IPS-20b (cell line): ENCODE measurements at regions not wholly inside any gene's neighbourhood (a gene's known extent, or its start where the extent isn't known, plus 50 kb on each side); places are given as distances from the start of the nearest gene placed in this dataset.

ENCODE experiments used
- H3K27ac ChIP-seq: one replicate; pipeline ENCODE4 v1.5.1; 2013; ENCODE audit warnings: low read length
- H3K27me3 ChIP-seq: 2 replicates; pipeline ENCODE4 v1.6.1; 2013; ENCODE audit warnings: mild to moderate bottlenecking, low read length, inconsistent platforms; ENCODE audit not compliant: insufficient read depth
- H3K36me3 ChIP-seq: 2 replicates; pipeline ENCODE4 v1.6.1; 2013; ENCODE audit warnings: low read depth, mild to moderate bottlenecking, inconsistent platforms, low read length, moderate library complexity; ENCODE audit not compliant: insufficient read depth
- H3K4me1 ChIP-seq: 2 replicates; pipeline ENCODE4 v1.6.1; 2013; ENCODE audit warnings: mild to moderate bottlenecking, control low read depth, inconsistent platforms, low read length, moderate library complexity; ENCODE audit not compliant: insufficient read depth
- H3K4me3 ChIP-seq: 2 replicates; pipeline ENCODE4 v1.5.1; 2013; ENCODE audit warnings: mild to moderate bottlenecking, low read length, inconsistent platforms
- H3K9ac ChIP-seq: 2 replicates; pipeline ENCODE4 v1.6.1; 2013; ENCODE audit warnings: low read depth, mild to moderate bottlenecking, inconsistent platforms, low read length, moderate library complexity
- H3K9me3 ChIP-seq: 2 replicates; pipeline ENCODE4 v1.6.1; 2013; ENCODE audit warnings: mild to moderate bottlenecking, low read depth, low read length, inconsistent platforms; ENCODE audit not compliant: insufficient read depth

DNA sequence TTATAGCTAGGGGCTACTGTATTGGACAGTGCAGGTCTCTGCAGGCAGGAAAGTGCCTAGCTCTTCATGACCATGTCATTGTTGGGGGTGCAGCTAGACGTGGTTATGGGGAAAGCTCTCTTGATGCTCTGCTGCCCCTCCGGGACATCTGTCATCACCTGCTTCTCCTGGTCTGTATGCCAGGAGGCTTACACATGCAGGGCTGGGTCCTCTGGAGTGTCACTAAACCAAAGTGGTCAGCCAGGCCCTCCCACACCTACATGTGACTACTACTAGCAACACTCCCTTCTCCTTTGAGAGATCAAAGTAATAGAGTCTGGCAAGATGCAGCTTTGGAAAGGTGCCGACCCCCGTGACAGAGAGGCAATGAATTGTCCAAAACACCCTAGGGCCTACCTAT is 98.5 kb downstream of the SST start:
- Histone ChIP-seq H3K9ac (no peak overlapping the region), H3K4me3 (no peak overlapping the region), H3K27ac (no peak overlapping the region), H3K36me3 (no peaks in the 10 kb centered on the region), H3K4me1 (peaks cover 16% of the 10 kb centered on the region), H3K9me3 (no peaks in the 10 kb centered on the region), H3K27me3 (no peaks in the 10 kb centered on the region)

DNA sequence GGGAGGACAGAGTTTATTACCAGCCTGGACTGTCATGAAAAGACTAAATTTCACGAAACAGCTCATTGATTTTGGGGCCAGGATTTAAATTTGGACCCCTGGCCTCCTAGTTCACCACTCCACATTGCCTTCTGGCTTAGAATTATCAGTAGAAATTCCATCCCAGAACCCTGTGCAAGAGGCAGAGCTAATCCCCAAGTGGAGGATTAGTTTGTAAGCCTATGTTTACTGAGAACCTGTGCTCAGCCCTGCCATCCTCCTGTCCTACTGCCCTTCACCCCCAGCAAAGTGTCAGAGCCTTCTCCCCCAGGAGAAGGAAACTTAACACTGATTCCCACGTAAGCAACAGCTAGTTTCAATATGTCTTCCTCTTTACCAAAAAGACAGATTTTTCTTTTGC is 99.4 kb downstream of the SST start:
- H3K4me1 ChIP-seq: peaks cover 16% of the 10 kb centered on the region
- H3K9me3 ChIP-seq: no peaks in the 10 kb centered on the region
- H3K36me3 ChIP-seq: no peaks in the 10 kb centered on the region
- no peak overlapping the region for H3K4me3 ChIP-seq
- H3K27ac ChIP-seq: no peak overlapping the region
- no peak overlapping the region for H3K9ac ChIP-seq
- H3K27me3 ChIP-seq: no peaks in the 10 kb centered on the region

DNA sequence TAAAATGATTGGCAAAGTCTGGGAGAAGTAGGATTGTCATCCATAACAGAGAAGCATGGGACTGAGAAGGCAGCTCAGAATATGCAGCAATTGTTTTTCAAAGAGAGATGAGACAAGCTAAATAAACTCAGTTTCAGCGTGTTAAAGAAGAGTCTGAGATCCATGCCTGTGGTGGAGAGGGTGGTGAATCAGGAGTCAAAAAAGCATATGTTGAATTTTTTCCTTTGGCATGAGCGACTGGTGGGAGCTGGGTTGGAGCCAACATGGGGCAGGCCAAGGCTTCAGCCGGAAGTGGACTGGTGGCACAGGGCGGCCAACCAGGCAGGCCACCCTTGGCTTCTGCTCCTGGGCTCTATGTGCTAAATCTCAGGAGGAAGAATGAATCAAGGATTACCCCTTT is 102.0 kb downstream of the SST start:
- Histone ChIP-seq H3K27me3 (no peaks in the 10 kb centered on the region), H3K4me3 (no peak overlapping the region)

GRCh38 chr3:187567661-187568121 is 102.5 kb downstream of the SST start:
- Histone ChIP-seq H3K27me3 (no peaks in the 10 kb centered on the region), H3K36me3 (no peaks in the 10 kb centered on the region), H3K27ac (no peak overlapping the region), H3K4me1 (peaks cover 16% of the 10 kb centered on the region), H3K9ac (no peak overlapping the region), H3K9me3 (no peaks in the 10 kb centered on the region), H3K4me3 (no peak overlapping the region)

More for the DNA sequence above, 102.0 kb downstream of the SST start:
- no peaks in the 10 kb centered on the region for H3K36me3 ChIP-seq
- H3K9me3 ChIP-seq: no peaks in the 10 kb centered on the region
- H3K27ac ChIP-seq: no peak overlapping the region
- H3K4me1 ChIP-seq: peaks cover 16% of the 10 kb centered on the region
- H3K9ac ChIP-seq: no peak overlapping the region

GRCh38 chr3:187567021-187567420 is 103.2 kb downstream of the SST start:
- no peak overlapping the region for H3K9ac ChIP-seq
- H3K27me3 ChIP-seq: no peaks in the 10 kb centered on the region
- no peaks in the 10 kb centered on the region for H3K36me3 ChIP-seq
- H3K4me1 ChIP-seq: peaks cover 16% of the 10 kb centered on the region
- H3K9me3 ChIP-seq: no peaks in the 10 kb centered on the region
- no peak overlapping the region for H3K4me3 ChIP-seq
- no peak overlapping the region for H3K27ac ChIP-seq

DNA sequence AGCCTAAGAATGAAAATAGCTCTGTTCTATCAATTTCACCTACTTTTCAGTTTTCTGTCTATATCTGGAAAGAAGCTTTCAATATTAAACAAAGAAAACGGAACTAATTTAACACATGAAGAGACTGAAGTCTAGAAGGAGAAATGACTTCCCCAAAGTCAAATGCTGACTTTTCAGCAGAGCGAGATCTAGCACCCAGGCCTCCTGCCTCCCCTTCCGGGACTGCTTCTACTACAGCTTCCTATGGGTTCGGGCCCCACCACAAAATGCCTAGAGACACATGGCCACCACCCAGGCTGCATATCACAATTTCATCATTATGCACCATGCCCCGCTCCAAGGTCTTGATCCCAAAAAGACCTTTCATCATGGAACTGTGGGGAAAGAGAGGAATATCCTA is 104.5 kb downstream of the SST start:
- H3K4me3 ChIP-seq: no peak overlapping the region

GRCh38 chr3:187558990-187559389 is 111.2 kb downstream of the SST start:
- no peaks in the 10 kb centered on the region for H3K9me3 ChIP-seq
- H3K27ac ChIP-seq: no peak overlapping the region
- H3K36me3 ChIP-seq: no peaks in the 10 kb centered on the region
- H3K4me1 ChIP-seq: no peaks in the 10 kb centered on the region
- H3K27me3 ChIP-seq: no peaks in the 10 kb centered on the region
- H3K4me3 ChIP-seq: no peak overlapping the region
- H3K9ac ChIP-seq: no peak overlapping the region

More for the DNA sequence above, 104.5 kb downstream of the SST start:
- Histone ChIP-seq H3K27me3 (no peaks in the 10 kb centered on the region), H3K36me3 (no peaks in the 10 kb centered on the region), H3K9ac (no peak overlapping the region), H3K4me1 (peaks cover 16% of the 10 kb centered on the region), H3K9me3 (no peaks in the 10 kb centered on the region), H3K27ac (no peak overlapping the region)

- H3K9me3 ChIP-seq: no peaks in the 10 kb centered on the region
- no peak overlapping the region for H3K4me3 ChIP-seq
- H3K9ac ChIP-seq: no peak overlapping the region
- no peaks in the 10 kb centered on the region for H3K4me1 ChIP-seq
- H3K27me3 ChIP-seq: no peaks in the 10 kb centered on the region
- H3K27ac ChIP-seq: no peak overlapping the region
- H3K36me3 ChIP-seq: no peaks in the 10 kb centered on the region
These were observed 118.8 kb downstream of the SST start for GRCh38 chr3:187551416-187551815.

- no peak overlapping the region for H3K27ac ChIP-seq
- H3K9me3 ChIP-seq: no peaks in the 10 kb centered on the region
- H3K4me1 ChIP-seq: no peaks in the 10 kb centered on the region
- no peaks in the 10 kb centered on the region for H3K27me3 ChIP-seq
- H3K9ac ChIP-seq: no peak overlapping the region
- no peak overlapping the region for H3K4me3 ChIP-seq
- H3K36me3 ChIP-seq: no peaks in the 10 kb centered on the region
These were observed 119.7 kb downstream of the SST start for GRCh38 chr3:187550446-187550845.

DNA sequence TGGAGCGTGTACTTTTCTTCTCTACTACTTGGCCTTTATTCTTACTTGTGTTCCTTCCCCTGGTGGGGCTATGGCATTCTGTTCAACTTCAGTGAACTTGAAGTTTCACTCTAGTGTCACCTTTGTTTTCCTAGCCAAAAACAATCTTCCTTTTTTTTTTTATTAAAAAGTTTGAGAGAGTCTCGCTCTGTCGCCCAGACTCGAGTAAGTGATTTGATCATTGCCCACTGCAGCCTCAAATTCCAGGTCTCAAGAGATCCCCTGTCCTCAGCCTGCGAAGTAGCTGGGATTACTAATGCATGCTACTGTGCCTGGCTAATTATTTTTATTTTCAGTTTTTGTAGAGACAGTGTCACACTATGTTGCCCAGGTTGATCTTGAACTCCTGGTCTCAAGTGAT is 124.8 kb downstream of the SST start:
- Histone ChIP-seq H3K4me3 (no peak overlapping the region), H3K27ac (no peak overlapping the region), H3K36me3 (no peaks in the 10 kb centered on the region), H3K4me1 (no peaks in the 10 kb centered on the region), H3K9ac (no peak overlapping the region), H3K9me3 (no peaks in the 10 kb centered on the region), H3K27me3 (no peaks in the 10 kb centered on the region)

DNA sequence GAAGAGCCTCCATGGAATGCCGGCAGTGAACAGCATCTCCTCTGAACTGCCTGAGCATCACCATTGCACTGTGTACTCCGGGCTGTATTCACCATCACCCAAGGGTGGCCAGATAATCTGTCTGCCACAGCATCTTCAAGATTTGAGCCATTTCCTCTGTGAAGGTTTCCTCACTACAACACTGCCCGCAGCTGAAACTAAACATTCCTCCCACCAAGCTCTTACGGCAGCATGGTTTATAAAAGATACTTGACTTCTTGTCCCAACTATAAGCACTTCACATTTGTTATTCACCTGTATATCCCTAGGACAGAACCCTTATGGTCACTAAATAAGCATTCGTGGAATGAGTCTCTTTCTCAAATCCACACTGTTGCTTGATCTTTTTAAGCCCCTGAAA is 125.9 kb downstream of the SST start:
- no peaks in the 10 kb centered on the region for H3K9me3 ChIP-seq
- H3K27ac ChIP-seq: no peak overlapping the region
- H3K4me3 ChIP-seq: no peak overlapping the region
- H3K27me3 ChIP-seq: no peaks in the 10 kb centered on the region
- no peaks in the 10 kb centered on the region for H3K36me3 ChIP-seq
- no peak overlapping the region for H3K9ac ChIP-seq
- H3K4me1 ChIP-seq: no peaks in the 10 kb centered on the region

DNA sequence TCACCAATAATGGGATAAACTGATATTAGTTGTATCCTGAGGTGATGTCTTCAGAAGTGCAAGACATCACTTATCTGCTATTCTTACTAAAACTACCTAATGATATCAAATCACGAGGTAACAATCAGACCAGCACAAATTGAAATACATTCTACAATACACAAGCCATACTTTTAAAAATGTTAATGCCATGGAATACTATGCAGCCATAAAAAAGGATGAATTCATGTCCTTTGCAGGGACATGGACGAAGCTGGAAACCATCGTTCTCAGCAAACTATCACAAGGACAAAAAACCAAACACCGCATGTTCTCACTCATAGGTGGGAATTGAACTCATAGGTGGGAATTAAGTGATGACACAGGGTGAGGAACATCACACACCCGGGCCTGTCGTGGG is 129.3 kb downstream of the SST start:
- Histone ChIP-seq H3K27ac (no peak overlapping the region), H3K4me3 (no peak overlapping the region), H3K27me3 (no peaks in the 10 kb centered on the region), H3K36me3 (no peaks in the 10 kb centered on the region), H3K9ac (no peak overlapping the region), H3K9me3 (no peaks in the 10 kb centered on the region), H3K4me1 (no peaks in the 10 kb centered on the region)

GRCh38 chr3:187536185-187536584 is 134.0 kb downstream of the SST start:
- Histone ChIP-seq H3K27ac (no peak overlapping the region), H3K9me3 (no peaks in the 10 kb centered on the region), H3K36me3 (no peaks in the 10 kb centered on the region), H3K27me3 (no peaks in the 10 kb centered on the region), H3K4me1 (peaks cover 6% of the 10 kb centered on the region; the same call in 1 of the 2 replicates), H3K9ac (no peak overlapping the region), H3K4me3 (no peak overlapping the region)
